ENCODE measurements at regions not wholly inside any gene's neighbourhood (a gene's known extent, or its start where the extent isn't known, plus 50 kb on each side); places are given as distances from the start of the nearest gene placed in this dataset.

GRCh38 chr5:168104811-168105481 is 186.5 kb upstream of the WWC1 start:
- in situ Hi-C loops (cut with MboI; ENCODE audit: low sequenced_read_pairs) = no loop called here

- in situ Hi-C loops (cut with MboI; ENCODE audit: low sequenced_read_pairs) = no loop called here
These were observed 185.3 kb upstream of the WWC1 start for GRCh38 chr5:168106008-168106761.

GRCh38 chr5:168109441-168109840 is 182.0 kb upstream of the WWC1 start:
- in situ Hi-C loops (cut with MboI; ENCODE audit: low sequenced_read_pairs) = no loop called here

GRCh38 chr5:168110384-168110783 is 181.1 kb upstream of the WWC1 start:
- in situ Hi-C loops (cut with MboI; ENCODE audit: low sequenced_read_pairs) = no loop called here

- in situ Hi-C loops (cut with MboI; ENCODE audit: low sequenced_read_pairs) = no loop called here
These were observed 180.3 kb upstream of the WWC1 start for GRCh38 chr5:168110870-168111832.

- in situ Hi-C loops (cut with MboI; ENCODE audit: low sequenced_read_pairs) = no loop called here
These were observed 176.9 kb upstream of the WWC1 start for GRCh38 chr5:168114444-168115017.

GRCh38 chr5:168117469-168117868 is 174.0 kb upstream of the WWC1 start:
- in situ Hi-C loops (cut with MboI; ENCODE audit: low sequenced_read_pairs) = no loop called here

- in situ Hi-C loops (cut with MboI; ENCODE audit: low sequenced_read_pairs) = no loop called here
These were observed 173.3 kb upstream of the WWC1 start for GRCh38 chr5:168118042-168118668.

GRCh38 chr5:168120401-168121137 is 170.9 kb upstream of the WWC1 start:
- in situ Hi-C loops (cut with MboI; ENCODE audit: low sequenced_read_pairs) = no loop called here

- in situ Hi-C loops (cut with MboI; ENCODE audit: low sequenced_read_pairs) = no loop called here
These were observed 170.3 kb upstream of the WWC1 start for GRCh38 chr5:168121138-168121494.

- in situ Hi-C loops (cut with MboI; ENCODE audit: low sequenced_read_pairs) = no loop called here
These were observed 167.6 kb upstream of the WWC1 start for GRCh38 chr5:168123631-168124528.

- in situ Hi-C loops (cut with MboI; ENCODE audit: low sequenced_read_pairs) = no loop called here
These were observed 165.8 kb upstream of the WWC1 start for GRCh38 chr5:168125445-168126199.

- in situ Hi-C loops (cut with MboI; ENCODE audit: low sequenced_read_pairs) = no loop called here
These were observed 164.8 kb upstream of the WWC1 start for GRCh38 chr5:168126606-168127005.

GRCh38 chr5:168128111-168128510 is 163.3 kb upstream of the WWC1 start:
- in situ Hi-C loops (cut with MboI; ENCODE audit: low sequenced_read_pairs) = no loop called here

GRCh38 chr5:168128557-168128956 is 162.9 kb upstream of the WWC1 start:
- in situ Hi-C loops (cut with MboI; ENCODE audit: low sequenced_read_pairs) = no loop called here

GRCh38 chr5:168131519-168131918 is 159.9 kb upstream of the WWC1 start:
- in situ Hi-C loops (cut with MboI; ENCODE audit: low sequenced_read_pairs) = no loop called here

GRCh38 chr5:168132241-168132641 is 159.2 kb upstream of the WWC1 start:
- in situ Hi-C loops (cut with MboI; ENCODE audit: low sequenced_read_pairs) = no loop called here

GRCh38 chr5:168135897-168136296 is 155.5 kb upstream of the WWC1 start:
- in situ Hi-C loops (cut with MboI; ENCODE audit: low sequenced_read_pairs) = no loop called here
